HEK293 (cell line): ENCODE measurements at regions not wholly inside any gene's neighbourhood (a gene's known extent, or its start where the extent isn't known, plus 50 kb on each side); places are given as distances from the start of the nearest gene placed in this dataset.

Experiments used
- ZNF157 ChIP-seq: fragments of 450-650 bp; formaldehyde crosslinking; IDR thresholded peaks from 2 replicates; pipeline ENCODE4 v1.5.1; 2016; ENCODE audit warnings: missing biosample characterization, missing genetic modification characterization
- TF ChIP-seq, protein P1 (sequence below): fragments of 450-650 bp; formaldehyde crosslinking; IDR thresholded peaks from 2 replicates; pipeline ENCODE4 v1.5.1; 2016; ENCODE audit warnings: missing biosample characterization, missing genetic modification characterization

DNA sequence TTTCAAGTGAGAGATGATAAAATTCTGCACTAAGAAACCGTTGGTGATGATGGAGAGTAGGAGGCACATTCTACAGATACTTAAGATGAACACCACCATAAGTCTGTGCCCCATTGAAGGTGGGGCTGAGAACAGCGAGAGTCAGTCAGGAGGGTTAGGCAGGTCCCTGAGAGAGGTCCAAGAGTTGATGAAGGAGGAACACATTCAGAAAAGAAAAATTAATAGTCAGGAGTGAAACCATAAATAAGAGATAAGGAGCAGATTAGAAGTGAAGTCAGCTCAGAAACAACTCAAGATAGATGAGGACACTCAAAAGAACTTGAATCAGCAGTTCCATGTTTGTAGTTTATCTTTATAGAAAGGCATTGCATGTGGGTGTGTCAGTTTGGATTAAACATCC is 727.2 kb upstream of the MARCKS start:
- TF ChIP-seq, protein P1, sequence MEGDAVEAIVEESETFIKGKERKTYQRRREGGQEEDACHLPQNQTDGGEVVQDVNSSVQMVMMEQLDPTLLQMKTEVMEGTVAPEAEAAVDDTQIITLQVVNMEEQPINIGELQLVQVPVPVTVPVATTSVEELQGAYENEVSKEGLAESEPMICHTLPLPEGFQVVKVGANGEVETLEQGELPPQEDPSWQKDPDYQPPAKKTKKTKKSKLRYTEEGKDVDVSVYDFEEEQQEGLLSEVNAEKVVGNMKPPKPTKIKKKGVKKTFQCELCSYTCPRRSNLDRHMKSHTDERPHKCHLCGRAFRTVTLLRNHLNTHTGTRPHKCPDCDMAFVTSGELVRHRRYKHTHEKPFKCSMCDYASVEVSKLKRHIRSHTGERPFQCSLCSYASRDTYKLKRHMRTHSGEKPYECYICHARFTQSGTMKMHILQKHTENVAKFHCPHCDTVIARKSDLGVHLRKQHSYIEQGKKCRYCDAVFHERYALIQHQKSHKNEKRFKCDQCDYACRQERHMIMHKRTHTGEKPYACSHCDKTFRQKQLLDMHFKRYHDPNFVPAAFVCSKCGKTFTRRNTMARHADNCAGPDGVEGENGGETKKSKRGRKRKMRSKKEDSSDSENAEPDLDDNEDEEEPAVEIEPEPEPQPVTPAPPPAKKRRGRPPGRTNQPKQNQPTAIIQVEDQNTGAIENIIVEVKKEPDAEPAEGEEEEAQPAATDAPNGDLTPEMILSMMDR (tag by site-specific recombination) = no peak
- TF ChIP-seq ZNF157 (tag by site-specific recombination) = no peak
